HT1080 (cell line): ENCODE measurements at regions not wholly inside any gene's neighbourhood (a gene's known extent, or its start where the extent isn't known, plus 50 kb on each side); places are given as distances from the start of the nearest gene placed in this dataset.
A peak's percentile ranks its signal among the peaks of the same experiment; 100 is the strongest.

Experiments
- DNase-seq: peaks from one replicate; pipeline ENCODE4 v3.0.0-alpha.2; 2015; ENCODE audit warnings: low read depth

DNA sequence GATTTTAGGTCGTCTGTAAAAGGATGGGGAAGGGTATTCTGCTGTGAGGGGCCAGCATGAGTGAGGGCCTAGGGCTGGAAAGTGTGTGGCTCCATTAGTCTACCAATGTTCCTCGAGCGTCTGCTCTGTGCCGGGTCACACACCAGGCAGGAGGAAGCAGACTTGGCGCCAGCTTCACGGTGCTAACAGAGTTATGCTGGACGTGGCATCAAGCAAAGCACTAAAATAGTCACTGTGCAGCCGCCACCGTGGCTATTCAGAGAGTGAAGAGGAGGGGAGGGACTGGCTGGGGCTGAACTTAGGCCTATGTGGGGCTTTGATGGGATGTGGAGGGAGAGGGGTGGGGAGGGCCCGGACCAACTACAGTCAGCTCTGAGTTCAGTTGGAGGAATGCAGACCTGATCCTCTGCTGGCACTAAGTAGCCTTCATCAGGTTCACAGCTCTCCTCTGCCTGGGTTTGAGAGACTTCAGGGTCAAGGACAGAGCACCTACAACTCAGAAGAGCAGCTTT is 83.9 kb upstream of the MSX1 start:
- DNase-seq, result no peak

DNA sequence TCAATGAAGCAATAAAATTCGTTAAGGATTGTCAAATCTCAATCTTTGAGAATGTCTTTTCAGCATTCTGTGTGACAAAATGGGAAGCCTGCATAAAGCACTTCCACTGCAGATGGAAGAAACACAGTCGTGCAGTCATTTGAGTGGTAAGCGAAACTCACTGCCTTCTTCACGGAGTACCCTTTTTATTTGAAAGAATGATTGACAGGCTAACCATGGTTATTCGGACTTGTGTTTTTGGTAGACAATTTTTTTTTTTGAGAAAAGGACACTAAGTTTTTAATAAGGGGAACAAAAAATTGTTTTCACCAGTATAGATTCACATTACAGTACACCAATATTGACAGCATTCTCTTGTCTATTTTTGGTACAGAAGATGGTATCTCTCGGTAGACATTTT is 86.9 kb upstream of the MSX1 start:
- no peak for DNase-seq

DNA sequence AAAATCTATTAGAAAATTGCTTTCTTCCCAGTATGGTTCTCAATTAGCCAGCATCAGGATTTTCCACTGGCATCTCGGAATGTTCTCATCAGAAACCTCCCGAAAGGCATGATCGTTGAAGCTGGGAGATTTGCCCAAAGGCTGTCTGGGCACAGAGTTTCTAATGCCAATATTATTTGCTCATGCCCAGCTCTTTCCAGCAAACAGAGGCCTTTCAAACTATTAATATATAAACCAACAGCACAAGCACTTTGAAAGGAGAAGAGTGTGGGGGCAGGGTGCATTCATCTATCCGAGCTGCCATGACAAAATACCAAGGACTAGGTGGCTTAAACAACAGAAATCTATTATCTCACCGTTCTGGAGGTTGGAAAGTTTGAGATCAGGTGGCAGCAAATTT is 88.3 kb upstream of the MSX1 start:
- DNase-seq, result no peak

DNA sequence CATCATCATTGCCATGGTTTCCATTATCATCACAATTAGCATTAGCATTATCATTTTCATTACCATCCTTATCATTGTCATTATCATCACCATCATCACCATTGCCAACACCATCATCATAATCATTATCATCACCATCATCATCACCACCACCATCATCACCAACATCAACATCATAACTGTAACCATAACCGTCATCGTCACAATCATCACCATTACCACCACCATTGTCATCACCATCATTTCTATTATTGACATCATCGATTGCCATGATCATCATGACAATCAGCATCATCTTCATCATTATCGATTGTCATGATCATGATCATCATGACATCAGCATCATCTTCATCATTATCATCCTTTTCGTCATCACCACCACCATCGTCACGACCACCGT is 88.9 kb upstream of the MSX1 start:
- no peak for DNase-seq

DNA sequence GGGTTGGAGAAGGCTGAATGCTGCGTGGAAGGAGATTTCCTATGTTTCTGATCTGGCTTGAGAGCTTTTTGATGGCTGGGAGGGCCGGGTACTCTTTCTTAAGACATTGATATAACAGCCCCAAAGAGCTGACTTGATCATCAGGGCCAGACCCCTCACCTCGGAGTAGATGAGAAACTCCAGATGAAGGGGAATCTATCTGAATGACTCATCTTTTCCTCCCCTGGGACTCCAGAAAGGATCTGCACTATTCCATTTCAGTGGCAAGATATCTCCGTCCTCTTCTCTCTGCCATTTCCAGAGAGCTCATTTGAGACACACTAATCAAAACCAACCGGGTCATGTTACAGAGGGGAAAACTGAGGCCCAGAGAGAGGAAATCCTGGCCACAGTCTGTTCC is 92.9 kb upstream of the MSX1 start:
- DNase-seq, result peak; percentile 31

DNA sequence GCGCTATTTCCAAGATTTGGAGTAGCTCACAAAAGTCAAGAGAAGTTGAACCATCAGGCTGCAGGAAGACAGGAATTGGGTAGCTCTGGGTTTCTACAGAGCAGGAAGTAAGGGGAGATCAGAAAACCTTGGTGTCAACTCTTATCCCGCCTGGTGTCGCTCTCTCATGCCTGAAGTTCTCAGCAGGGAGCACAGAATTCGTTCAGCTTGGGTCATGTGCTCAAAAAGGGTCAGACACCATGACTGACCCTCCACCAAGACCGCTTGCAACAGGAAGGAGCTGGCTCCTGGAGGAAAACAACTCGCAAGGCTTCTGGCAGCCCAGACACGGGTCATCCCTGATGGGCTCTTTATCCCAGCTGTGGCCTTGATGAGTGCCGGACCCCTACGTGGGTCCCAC is 93.7 kb upstream of the MSX1 start:
- no peak for DNase-seq

DNA sequence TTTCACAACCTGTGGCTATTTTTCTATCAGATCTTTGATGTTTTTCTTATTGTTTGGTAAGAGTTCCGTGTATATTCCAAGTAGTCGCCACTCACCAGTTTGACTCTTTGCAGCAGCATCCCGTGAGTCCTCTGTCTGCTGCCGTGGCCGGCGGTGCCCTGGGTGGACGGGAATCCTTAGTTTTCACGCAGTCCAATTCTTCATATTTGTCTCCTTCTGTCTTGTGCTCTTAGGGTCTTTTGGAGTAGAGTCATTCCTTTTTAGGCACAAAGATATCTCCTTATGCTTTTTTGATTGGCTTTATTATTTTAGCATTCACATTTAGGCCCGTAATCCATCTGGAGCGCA is 94.9 kb upstream of the MSX1 start:
- DNase-seq, result no peak

DNA sequence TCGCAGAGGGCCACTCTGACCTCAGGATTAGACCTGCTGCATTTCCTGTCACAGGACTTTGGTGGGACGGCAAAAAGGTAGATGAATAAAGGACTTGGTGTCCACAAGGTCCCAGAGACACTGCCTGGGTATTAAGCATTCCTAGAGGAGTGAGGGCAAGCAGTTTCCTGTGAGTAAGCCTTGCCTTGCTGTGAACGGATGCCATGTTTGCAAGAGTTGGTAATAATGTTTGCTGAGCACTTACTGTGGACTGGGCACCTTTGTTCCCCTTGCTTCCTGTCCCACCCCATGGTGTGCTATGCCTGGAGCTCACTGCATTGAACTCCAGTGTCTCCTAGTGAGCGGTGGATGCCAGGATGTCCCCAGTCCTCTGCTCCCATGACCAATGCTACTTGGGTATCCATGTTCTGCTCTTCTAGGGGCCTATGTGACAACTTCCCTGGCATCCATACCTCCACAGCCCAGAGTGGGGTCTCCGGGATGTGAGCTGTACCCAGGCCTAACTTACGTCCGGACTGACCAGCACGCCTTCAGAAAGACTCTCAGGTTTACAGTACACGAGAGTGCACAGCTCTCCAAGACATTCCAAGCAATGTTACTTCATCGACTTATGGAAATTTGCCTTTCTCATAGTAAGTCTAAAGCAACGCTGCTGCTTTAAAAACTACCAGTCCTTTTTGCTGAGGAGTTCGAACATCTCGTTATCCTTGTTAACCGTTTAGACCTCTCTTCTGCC is 95.5 kb upstream of the MSX1 start:
- no peak for DNase-seq

DNA sequence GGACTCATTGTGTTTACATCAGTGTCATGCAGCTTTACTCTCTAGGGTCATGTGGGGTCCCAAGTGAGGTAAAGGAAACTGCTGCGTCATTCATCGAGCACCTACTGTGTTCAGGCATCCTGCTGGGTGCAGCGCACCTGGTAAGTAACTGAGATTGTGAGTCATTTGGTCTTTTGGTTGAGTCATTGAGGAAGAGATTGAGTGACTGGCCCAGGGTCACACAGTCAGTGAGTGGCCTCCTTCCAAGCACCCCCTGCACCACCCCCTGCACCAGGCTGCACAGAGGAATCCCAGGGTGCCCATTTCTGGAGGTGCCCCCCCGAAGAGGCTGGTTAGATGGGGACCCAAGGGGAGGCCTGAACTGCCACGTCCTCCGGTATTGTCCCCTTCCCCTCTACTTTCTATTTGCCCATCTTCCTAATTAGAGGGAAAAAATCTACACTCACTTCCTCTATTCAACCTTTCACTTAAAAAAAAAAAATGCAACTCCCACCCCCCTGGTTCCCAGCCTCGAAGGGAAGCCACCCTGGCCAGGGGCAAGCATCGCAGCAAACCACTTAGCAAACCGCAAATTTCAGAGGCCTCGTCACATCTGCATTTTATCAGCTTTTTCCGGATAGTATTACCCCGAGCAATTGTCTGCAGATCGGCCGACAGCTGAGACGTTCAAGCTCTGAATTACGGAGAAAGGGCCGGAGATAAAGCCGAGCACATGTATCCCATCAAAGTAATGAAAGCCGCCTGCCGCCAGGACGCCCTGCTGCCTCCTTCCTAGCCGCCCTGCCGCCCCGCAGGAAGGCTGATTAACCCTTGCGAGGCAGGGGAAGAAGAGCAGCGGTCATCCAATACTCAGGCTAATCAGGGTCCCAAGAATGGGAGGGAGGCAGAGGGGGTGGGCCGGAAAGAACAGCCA is 96.3 kb upstream of the MSX1 start:
- peak; percentile 98 for DNase-seq

DNA sequence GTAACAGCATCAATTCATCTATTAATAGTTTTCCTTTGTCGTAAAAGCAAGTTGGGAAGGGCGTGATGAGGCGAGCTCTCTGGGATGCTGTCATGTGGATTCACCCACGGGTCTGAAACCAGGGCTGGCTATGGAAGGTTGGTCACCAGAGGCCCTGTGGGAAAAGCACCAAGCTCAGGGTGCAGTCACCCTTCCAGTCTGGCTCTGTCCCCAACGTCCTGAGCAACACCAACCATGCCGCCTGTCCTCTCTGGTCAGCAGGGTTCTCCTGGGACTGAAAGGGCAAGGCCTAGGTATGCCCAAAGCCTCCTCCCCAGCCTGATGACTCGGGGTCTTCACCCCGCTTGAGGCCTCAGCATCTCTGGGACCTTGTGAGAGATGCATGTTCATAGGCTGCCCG is 97.2 kb upstream of the MSX1 start:
- DNase-seq, result no peak

DNA sequence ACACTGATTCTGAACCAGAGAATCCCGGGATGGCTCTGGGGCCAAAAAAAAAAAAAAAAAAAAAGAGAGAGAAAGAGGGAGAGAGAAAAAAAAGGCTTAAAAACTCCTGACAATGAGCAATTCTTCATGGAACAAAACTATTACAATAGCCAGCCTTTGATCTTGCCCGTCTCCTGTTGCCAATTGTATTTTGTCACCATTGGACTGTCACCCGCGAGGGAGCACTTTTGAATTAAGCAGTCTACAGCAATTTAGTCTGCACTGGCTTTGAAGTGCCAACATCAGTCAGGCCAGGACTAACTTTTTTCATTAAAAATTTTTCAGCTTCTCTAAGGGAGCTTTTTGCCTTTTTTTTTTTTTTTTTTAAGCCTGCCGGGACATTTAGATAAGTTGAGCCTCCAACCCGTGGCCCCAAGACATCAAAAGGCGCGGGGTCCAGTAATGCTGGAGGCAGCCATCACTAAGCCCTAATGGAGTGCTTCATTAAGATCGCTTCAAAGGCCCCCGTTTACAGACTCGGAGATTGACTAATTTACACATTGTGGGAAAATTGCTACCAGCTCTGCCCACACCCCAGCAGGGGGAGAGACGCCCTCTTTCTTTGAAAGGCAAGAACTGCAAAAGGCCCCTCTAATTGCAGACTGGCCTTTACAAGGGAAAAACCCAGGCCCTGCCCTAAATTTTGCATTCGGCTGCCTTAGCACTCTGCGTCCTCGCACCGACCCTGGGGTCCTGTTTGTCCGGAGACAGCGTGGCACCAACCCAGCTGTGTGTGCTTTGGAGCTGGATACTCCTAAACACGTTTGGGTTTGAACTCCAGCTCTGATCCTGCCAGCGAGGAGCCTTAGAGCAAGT is 98.1 kb upstream of the MSX1 start:
- DNase-seq, result no peak

DNA sequence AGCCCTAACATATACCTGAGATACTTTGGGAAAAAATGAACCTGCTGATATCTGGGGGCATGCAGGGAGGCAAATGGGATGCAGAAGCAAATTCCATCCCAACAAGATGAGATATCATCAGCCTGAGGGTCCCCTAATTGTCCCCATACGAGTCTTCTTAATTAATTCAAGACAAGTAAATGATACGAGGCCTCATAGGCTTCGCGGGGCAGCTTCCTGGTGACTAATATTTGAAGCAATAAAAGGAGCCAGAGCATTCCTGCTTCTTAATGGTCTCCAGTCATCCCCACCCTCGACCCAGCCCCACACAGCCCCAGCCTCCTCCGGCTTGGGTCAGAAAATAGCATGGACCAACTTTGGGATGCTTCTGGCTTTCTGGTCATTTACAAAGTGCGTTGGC is 99.6 kb upstream of the MSX1 start:
- DNase-seq, result no peak

DNA sequence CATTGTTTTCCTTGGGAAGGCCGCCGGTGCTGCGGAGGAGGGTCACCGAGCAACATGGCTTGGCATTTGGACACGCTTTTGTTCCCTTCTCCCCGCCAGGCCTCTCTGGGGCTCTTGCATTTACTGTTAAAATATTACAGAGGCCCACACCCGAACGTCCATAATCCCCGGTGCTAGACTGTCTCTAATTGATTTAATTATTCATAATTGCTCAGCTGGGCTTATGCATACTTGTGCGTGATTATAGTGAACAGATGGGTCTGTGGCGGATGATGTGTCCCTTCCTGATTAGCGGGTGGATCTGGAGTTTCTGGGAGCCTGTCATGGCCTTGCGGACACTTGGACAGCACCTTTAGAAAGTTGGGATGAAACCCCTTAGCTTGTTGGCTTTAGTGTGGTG is 100.2 kb upstream of the MSX1 start:
- no peak for DNase-seq

DNA sequence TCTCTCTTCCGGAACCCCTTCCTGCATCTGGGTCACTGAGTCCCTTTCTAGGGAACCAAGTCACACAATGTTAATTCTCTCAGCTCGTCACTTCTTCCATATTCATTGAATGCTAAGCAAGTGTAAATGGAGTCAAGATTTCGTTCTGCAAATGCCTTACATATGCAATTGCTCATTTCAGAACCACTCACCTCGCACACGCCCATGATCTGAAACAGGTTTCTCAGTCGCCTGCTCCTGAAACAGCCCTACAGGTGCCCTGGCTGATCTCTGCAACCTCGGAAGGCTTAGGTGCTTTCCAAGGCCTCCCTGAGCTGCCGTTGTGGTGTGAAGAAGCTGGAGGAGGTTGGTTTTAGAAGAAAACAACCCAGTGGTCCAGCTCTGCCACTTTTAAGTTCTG is 100.8 kb upstream of the MSX1 start:
- no peak for DNase-seq

DNA sequence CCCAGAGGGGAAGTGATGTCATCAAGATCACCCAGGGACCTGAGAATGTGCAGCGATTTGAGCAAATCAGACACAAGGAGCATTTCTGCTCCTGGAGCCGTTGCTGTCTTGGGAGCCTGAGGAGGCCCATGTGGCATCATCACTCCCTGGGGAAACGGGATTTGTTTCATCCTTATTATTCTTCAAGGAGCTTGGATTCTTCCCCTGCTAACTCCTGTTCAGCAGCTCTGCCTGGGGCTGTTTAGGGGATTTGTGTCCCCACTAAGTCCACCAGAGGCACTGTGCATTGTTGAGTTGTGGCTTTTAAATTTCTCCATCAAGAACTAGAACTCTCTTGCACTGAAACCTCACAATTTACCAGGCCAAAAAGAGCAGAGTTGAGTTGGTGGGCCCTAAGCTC is 104.2 kb upstream of the MSX1 start:
- DNase-seq, result no peak

DNA sequence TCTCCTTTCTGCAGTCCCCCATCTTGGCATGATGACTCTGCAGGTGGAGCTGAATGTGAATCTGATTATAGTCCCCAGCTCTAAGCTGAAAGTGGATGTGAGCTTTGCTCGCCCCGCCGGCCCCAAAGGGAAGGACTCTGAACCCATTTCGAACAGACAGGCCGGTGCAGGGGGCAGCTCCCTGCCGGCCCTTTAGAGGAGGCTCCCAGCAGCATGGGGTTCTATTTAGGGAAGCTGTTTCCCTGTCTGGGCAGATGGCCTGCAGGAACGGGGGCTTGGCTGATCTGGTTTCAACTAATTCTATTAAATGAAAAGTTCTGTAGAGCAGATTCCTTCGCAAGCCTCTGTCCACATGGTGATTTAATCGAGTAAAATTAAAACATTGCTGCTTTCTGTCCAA is 104.8 kb upstream of the MSX1 start:
- no peak for DNase-seq

DNA sequence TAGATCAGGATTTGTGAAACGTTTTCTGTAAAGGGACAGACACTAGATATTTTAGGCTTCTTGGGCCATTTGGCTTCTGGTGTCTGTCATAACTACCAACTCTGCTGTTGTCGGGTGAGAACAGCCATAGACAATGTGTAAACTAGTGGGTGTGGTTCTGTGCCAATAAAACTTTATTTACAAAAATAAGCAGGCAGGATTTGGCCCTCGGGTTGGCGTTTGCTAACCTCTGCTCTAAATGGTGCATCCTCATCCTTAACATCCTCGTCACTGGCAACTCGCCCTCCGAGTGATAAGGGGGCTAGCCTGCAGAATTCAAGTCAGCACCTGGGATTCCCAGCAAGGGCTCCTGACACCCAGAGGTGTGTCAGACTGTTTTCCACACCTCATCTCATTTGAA is 105.8 kb upstream of the MSX1 start:
- DNase-seq, result no peak

DNA sequence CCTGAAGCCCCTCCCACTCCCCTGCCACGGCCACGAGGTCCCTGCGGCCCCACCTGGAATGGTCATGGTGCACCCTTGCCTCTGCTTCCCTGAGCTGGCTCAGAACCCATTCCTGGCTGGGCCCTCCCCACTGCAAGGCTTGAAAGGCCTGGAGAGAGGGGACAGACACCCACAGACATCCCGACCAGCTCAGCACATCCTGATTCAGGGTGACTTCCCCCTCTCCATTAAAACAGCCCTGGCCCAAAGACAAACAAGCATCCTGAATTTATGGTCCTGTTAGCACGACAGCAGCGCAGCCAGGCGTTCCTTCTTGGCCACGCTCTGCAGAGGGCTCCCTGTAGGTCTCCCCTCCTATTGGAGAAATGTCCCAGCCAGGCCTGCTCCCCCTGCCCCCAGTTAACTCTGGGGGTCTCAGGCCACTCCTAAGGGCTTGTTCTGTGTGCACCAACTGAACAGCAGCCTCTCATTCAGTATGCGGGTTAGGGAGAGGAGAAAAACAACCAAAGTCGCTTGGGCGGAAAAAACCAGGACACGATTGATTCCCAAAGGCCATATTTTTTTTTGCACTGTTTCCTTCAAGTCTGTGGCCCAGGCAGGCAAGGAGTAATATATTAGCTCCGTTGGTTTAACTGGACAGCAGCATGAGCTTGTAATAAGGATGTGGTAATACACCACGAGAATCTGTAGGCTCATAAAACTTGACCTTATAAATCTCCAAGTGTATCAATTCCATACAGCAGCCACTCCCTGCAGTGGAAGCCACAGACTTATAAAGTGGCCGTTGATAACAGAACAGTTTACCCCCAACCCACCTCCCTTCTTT is 106.7 kb upstream of the MSX1 start:
- peak; percentile 39 for DNase-seq

DNA sequence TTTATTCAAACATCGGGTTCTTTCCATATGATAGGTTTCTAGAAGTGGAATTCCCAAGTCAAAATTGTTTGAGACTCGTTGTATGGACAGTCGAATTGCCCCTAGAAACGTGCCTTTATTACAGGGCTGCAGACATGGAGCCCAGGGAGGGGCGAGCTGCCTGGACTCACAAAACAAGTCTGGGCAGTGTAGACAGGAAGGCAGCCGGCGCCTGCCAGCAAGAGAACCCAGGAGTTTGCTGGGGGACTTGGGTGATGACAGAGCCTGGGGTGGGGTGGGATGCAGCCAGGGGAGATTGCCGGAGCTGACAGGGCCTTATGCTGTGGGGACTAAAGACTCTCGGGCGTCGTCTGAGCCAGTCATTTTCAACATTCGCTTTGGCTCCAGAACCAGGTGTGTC is 107.4 kb upstream of the MSX1 start:
- DNase-seq, result no peak

DNA sequence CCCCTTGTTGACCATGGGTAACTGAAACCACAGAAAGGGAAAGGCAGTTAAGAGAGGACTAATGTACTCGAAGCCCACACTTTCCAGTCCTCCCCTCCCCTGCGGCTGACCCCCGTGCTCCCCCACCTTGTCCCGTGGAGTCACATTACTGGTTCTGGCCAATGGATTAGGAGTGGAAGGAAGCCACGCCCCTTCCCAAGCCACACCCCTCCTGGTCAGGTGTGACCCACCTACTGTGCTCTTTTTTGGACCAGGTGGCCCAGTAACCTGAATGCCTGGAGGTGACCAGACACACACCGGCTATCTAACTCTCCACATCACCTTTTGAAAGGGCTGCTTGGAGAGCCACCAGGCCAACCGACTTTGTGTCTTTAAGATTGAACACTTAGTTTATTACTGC is 109.3 kb upstream of the MSX1 start:
- DNase-seq, result no peak

DNA sequence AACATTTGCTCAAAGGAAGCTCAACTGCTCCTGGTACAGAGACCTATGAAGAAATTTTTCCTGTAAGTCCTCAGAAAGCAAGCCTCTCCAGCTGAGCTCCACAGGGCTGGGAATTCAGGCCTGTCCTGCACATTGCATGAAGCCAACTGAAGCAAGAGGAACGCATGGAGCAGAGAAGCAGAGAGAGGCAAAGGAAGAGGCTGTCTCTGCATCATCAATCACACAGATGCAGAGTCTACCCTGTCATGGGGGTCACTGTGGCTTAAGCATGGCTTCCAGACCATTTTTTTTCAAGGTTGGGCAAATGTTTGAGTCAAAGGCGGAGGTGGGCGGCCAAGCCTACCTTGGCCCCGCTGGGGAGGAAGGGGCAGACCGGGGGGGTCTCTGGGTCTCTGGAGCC is 110.3 kb upstream of the MSX1 start:
- no peak for DNase-seq
